WTC11 (cell line): ENCODE measurements at regions not wholly inside any gene's neighbourhood (a gene's known extent, or its start where the extent isn't known, plus 50 kb on each side); places are given as distances from the start of the nearest gene placed in this dataset.

Experiments used
- ATAC-seq: fragments of 200-7000 bp; cut with Tn5 transposase; 2 replicates; pipeline ENCODE4 v1.10.0; 2021; ENCODE audit warnings: mild to moderate bottlenecking, moderate library complexity
- CTCF ChIA-PET: fragments of 300-600 bp; sonication (Branson Sonifier 250); formaldehyde crosslinking; loops from one replicate; lab custom pipeline; 2021; ENCODE audit warnings: antibody characterized with exemption; lab: Charles Lee
- POLR2A ChIA-PET: fragments of 350-600 bp; sonication (Branson Sonifier 250); formaldehyde crosslinking; loops from one replicate; lab custom pipeline; 2021; ENCODE audit warnings: antibody characterized with exemption; lab: Charles Lee
- DNase-seq: peaks from one replicate; pipeline ENCODE4 v3.0.0; 2021; ENCODE audit warnings: low spot score
- H3K27ac Mint-ChIP-seq: 2 replicates; pipeline ENCODE4 v1.8.0; 2021; ENCODE audit warnings: mixed read lengths
- H3K27me3 Mint-ChIP-seq: 2 replicates; pipeline ENCODE4 v1.8.0; 2021; ENCODE audit warnings: low read depth, mild to moderate bottlenecking, moderate library complexity, mixed read lengths
- H3K36me3 Mint-ChIP-seq: 2 replicates; pipeline ENCODE4 v1.8.0; 2021; ENCODE audit warnings: mixed read lengths
- H3K4me1 Mint-ChIP-seq: 2 replicates; pipeline ENCODE4 v1.8.0; 2022; ENCODE audit warnings: mixed read lengths
- H3K4me3 Mint-ChIP-seq: 2 replicates; pipeline ENCODE4 v1.8.0; 2021; ENCODE audit warnings: mild to moderate bottlenecking, moderate library complexity, mixed read lengths
- H3K9me3 Mint-ChIP-seq: 2 replicates; pipeline ENCODE4 v1.8.0; 2021; ENCODE audit warnings: mixed read lengths
- AR ChIP-seq: fragments of 250-450 bp; sonication (Bioruptor Pico); IDR thresholded peaks from 2 replicates; pipeline ENCODE4 v1.9.0; 2021; ENCODE audit warnings: mild to moderate bottlenecking
- ATF2 ChIP-seq: sonication (generic); formaldehyde crosslinking; IDR thresholded peaks from 2 replicates; pipeline ENCODE4 v1.8.1; 2022; ENCODE audit warnings: low read depth, missing genetic modification reagents, borderline replicate concordance
- ATF3 ChIP-seq: sonication (generic); formaldehyde crosslinking; conservative IDR thresholded peaks from 2 replicates; pipeline ENCODE4 v1.8.1; 2022; ENCODE audit warnings: mild to moderate bottlenecking, missing genetic modification reagents
- CREB1 ChIP-seq: sonication (generic); formaldehyde crosslinking; IDR thresholded peaks from 2 replicates; pipeline ENCODE4 v1.8.0; 2023; ENCODE audit warnings: mild to moderate bottlenecking, missing genetic modification reagents
- E2F1 ChIP-seq: sonication (generic); formaldehyde crosslinking; IDR thresholded peaks from 2 replicates; pipeline ENCODE4 v1.8.0; 2022; ENCODE audit warnings: mild to moderate bottlenecking, missing genetic modification reagents
- E2F5 ChIP-seq: sonication (generic); formaldehyde crosslinking; IDR thresholded peaks from 2 replicates; pipeline ENCODE4 v1.8.1; 2022; ENCODE audit warnings: mild to moderate bottlenecking, moderate library complexity, missing genetic modification reagents
- ELF4 ChIP-seq: sonication (generic); formaldehyde crosslinking; IDR thresholded peaks from 2 replicates; pipeline ENCODE4 v1.8.1; 2022; ENCODE audit warnings: low read depth, mild to moderate bottlenecking, moderate library complexity, missing genetic modification reagents
- ESRRA ChIP-seq: sonication (generic); formaldehyde crosslinking; IDR thresholded peaks from 2 replicates; pipeline ENCODE4 v1.8.1; 2022; ENCODE audit warnings: mild to moderate bottlenecking, missing genetic modification reagents, borderline replicate concordance
- FOXK1 ChIP-seq: sonication (generic); formaldehyde crosslinking; IDR thresholded peaks from 2 replicates; pipeline ENCODE4 v1.8.0; 2022; ENCODE audit warnings: mild to moderate bottlenecking, moderate library complexity, missing genetic modification reagents
- IRF2 ChIP-seq: sonication (generic); formaldehyde crosslinking; IDR thresholded peaks from 2 replicates; pipeline ENCODE4 v1.8.0; 2022; ENCODE audit warnings: low read depth, missing genetic modification reagents, borderline replicate concordance
- JAZF1 ChIP-seq: fragments of 250-450 bp; sonication (Bioruptor Pico); IDR thresholded peaks from 2 replicates; pipeline ENCODE4 v1.9.0; 2021; ENCODE audit warnings: moderate library complexity, mild to moderate bottlenecking, inconsistent platforms
- NFATC4 ChIP-seq: fragments of 250-450 bp; sonication (Bioruptor Pico); IDR thresholded peaks from 2 replicates; pipeline ENCODE4 v1.9.0; 2021; ENCODE audit warnings: mild to moderate bottlenecking
- NR1H2 ChIP-seq: sonication (generic); formaldehyde crosslinking; IDR thresholded peaks from 2 replicates; pipeline ENCODE4 v1.9.0; 2021; ENCODE audit warnings: mild to moderate bottlenecking, moderate library complexity, missing genetic modification reagents
- PRRX2 ChIP-seq: fragments of 250-450 bp; sonication (Bioruptor Pico); IDR thresholded peaks from 2 replicates; pipeline ENCODE4 v1.8.0; 2021; ENCODE audit warnings: mild to moderate bottlenecking
- SMAD4 ChIP-seq: sonication (generic); formaldehyde crosslinking; IDR thresholded peaks from 2 replicates; pipeline ENCODE4 v1.8.0; 2022; ENCODE audit warnings: mild to moderate bottlenecking, missing genetic modification reagents
- SOX15 ChIP-seq: fragments of 250-450 bp; sonication (Bioruptor Pico); IDR thresholded peaks from 2 replicates; pipeline ENCODE4 v1.9.0; 2021; ENCODE audit warnings: mild to moderate bottlenecking
- SP1 ChIP-seq: sonication (generic); formaldehyde crosslinking; conservative IDR thresholded peaks from 2 replicates; pipeline ENCODE4 v1.8.1; 2022; ENCODE audit warnings: missing genetic modification reagents
- TCF7 ChIP-seq: sonication (generic); formaldehyde crosslinking; IDR thresholded peaks from 2 replicates; pipeline ENCODE4 v1.8.0; 2022; ENCODE audit warnings: mild to moderate bottlenecking, low read depth, missing genetic modification reagents, moderate library complexity
- TEAD4 ChIP-seq: sonication (generic); formaldehyde crosslinking; IDR thresholded peaks from 2 replicates; pipeline ENCODE4 v1.8.0; 2022; ENCODE audit warnings: mild to moderate bottlenecking, missing genetic modification reagents
- ZNF138 ChIP-seq: sonication (generic); formaldehyde crosslinking; conservative IDR thresholded peaks from 2 replicates; pipeline ENCODE4 v1.8.1; 2022; ENCODE audit warnings: mild to moderate bottlenecking, moderate library complexity, missing genetic modification reagents
- ZNF219 ChIP-seq: sonication (generic); formaldehyde crosslinking; IDR thresholded peaks from 2 replicates; pipeline ENCODE4 v1.8.0; 2023; ENCODE audit warnings: missing genetic modification reagents, mild to moderate bottlenecking, borderline replicate concordance
- ZNF232 ChIP-seq: sonication (generic); formaldehyde crosslinking; IDR thresholded peaks from 2 replicates; pipeline ENCODE4 v1.8.0; 2022; ENCODE audit warnings: mild to moderate bottlenecking, missing genetic modification reagents
- ZNF425 ChIP-seq: fragments of 250-450 bp; sonication (Bioruptor Pico); conservative IDR thresholded peaks from 2 replicates; pipeline ENCODE4 v1.9.0; 2021; ENCODE audit warnings: mild to moderate bottlenecking

- TF ChIP-seq ATF2 (CRISPR knock-in tag) = no peak
- no peak for TF ChIP-seq ZNF138 (CRISPR knock-in tag)
- TF ChIP-seq CREB1 (CRISPR knock-in tag) = no peak
- no peak for TF ChIP-seq ATF3 (CRISPR knock-in tag)
- TF ChIP-seq AR (CRISPR knock-in tag) = no peak
- no peak for TF ChIP-seq SP1 (CRISPR knock-in tag)
- no peak for TF ChIP-seq ZNF219 (CRISPR knock-in tag)
- TF ChIP-seq NFATC4 (CRISPR knock-in tag) = no peak
- no peak for TF ChIP-seq TCF7 (CRISPR knock-in tag)
- TF ChIP-seq TEAD4 (CRISPR knock-in tag) = no peak
- no peak for TF ChIP-seq ZNF425 (CRISPR knock-in tag)
- no peak for TF ChIP-seq E2F1 (CRISPR knock-in tag)
- no peak for TF ChIP-seq IRF2 (CRISPR knock-in tag)
- TF ChIP-seq E2F5 (CRISPR knock-in tag) = no peak
- no peak for TF ChIP-seq ZNF232 (CRISPR knock-in tag)
- TF ChIP-seq, all 79 proteins: peak for 0
These were observed 1198.2 kb upstream of the AUTS2 start (continued) for GRCh38 chr7:68399991-68400590.

- no peak for ATAC-seq
- no peaks in the 10 kb centered on the region for H3K36me3 Mint-ChIP-seq
- TF ChIP-seq FOXK1 (CRISPR knock-in tag) (no peak), ELF4 (CRISPR knock-in tag) (no peak), SOX15 (no peak), AR (CRISPR knock-in tag) (no peak), ESRRA (CRISPR knock-in tag) (no peak), NR1H2 (no peak), PRRX2 (CRISPR knock-in tag) (no peak), SMAD4 (CRISPR knock-in tag) (no peak), JAZF1 (no peak), ZNF138 (CRISPR knock-in tag) (no peak)
- TF ChIP-seq, all 79 proteins: peak for 0
- H3K27me3 Mint-ChIP-seq = no peaks in the 10 kb centered on the region
- no peaks in the 10 kb centered on the region for H3K4me1 Mint-ChIP-seq
- no peak overlapping the region for H3K4me3 Mint-ChIP-seq
- ChIA-PET CTCF (no interaction called here), POLR2A (no interaction called here)
- no peak for DNase-seq
- no peak overlapping the region for H3K27ac Mint-ChIP-seq
- H3K9me3 Mint-ChIP-seq = peaks cover 8% of the 10 kb centered on the region; the same call in 1 of the 2 replicates
These were observed 1197.5 kb upstream of the AUTS2 start for GRCh38 chr7:68400783-68401182.
